IPS-15b (cell line): ENCODE measurements at regions not wholly inside any gene's neighbourhood (a gene's known extent, or its start where the extent isn't known, plus 50 kb on each side); places are given as distances from the start of the nearest gene placed in this dataset.

Source experiments
- H3K27me3 ChIP-seq: one replicate; pipeline ENCODE4 v1.6.1; 2013; ENCODE audit warnings: low read length; ENCODE audit not compliant: control insufficient read depth, insufficient read depth
- H3K36me3 ChIP-seq: one replicate; pipeline ENCODE4 v1.6.1; 2013; ENCODE audit warnings: low read length; ENCODE audit not compliant: control insufficient read depth, insufficient read depth
- H3K4me1 ChIP-seq: one replicate; pipeline ENCODE4 v1.6.1; 2013; ENCODE audit warnings: mild to moderate bottlenecking, low read length; ENCODE audit not compliant: control insufficient read depth, insufficient read depth
- H3K4me3 ChIP-seq: one replicate; pipeline ENCODE4 v1.5.1; 2013; ENCODE audit warnings: low read depth, low read length
- H3K9ac ChIP-seq: one replicate; pipeline ENCODE4 v1.6.1; 2013; ENCODE audit warnings: low read depth, mild to moderate bottlenecking, low read length
- H3K9me3 ChIP-seq: one replicate; pipeline ENCODE4 v1.6.1; 2013; ENCODE audit warnings: mild to moderate bottlenecking, low read length; ENCODE audit not compliant: control insufficient read depth, insufficient read depth

DNA sequence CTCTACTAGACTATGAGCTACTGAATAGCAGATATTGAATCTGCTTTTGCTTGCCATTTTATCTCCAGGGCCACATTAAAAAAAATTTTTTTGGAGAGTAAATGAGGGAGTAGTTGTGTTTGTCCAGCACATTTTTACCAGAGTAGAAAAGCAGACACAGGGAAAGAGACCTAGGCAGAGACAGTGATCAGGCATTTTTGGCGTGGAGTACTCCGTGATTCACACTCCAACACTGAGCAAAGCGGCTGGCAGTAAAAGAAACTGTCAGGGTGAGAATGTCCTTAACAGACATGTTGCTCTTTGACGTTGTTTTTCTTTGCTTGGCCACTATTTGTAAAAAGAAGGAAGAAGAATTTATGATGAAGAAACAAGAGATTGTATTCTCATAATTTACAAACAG is 304.0 kb downstream of the TDRD3 start:
- peaks cover 4% of the 10 kb centered on the region for H3K4me1 ChIP-seq
- H3K36me3 ChIP-seq, result no peaks in the 10 kb centered on the region
- H3K27me3 ChIP-seq, result no peaks in the 10 kb centered on the region
- no peaks in the 10 kb centered on the region for H3K9me3 ChIP-seq
- H3K4me3 ChIP-seq, result no peak overlapping the region
- H3K9ac ChIP-seq, result no peak overlapping the region

DNA sequence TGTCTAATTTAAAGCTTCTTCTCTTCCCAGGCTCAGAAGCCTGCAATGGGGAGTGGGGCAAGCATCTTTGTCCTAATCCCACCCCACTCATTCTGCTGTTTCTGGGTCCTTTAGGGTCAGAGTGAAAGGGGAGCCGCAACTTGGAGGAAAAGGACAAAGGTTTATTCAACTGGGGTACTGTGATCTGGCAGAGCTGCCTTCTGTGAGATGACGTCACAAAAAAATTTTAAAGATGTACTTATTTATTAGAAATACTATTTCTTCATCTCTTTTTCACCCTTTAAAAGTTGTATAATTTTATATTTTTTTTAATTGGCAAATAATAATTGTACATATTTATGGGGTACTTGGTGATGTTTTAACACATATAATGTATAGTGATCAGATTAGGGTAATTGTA is 302.6 kb downstream of the TDRD3 start:
- Histone ChIP-seq H3K4me3 (no peak overlapping the region), H3K27me3 (no peaks in the 10 kb centered on the region), H3K36me3 (no peaks in the 10 kb centered on the region), H3K4me1 (peaks cover 4% of the 10 kb centered on the region), H3K9ac (no peak overlapping the region), H3K9me3 (no peaks in the 10 kb centered on the region)

DNA sequence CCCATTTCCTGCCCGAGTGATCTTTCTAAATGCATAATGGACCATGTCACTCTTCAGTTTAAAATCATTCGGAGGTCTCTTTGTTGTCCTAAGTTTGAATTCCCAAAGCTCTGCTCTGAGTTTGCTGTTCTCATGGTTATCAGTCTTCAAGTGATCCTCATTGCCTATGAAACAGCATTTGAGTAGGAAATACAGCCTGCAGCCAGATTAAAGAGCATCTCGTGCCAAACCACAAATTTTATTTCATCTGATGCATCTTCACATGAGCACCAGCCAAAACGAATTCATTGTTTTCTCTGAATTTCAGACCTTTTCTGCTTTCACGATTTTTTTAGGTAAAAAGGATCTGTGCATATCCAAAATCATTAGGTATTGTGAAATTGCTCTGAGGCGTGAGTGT is 299.6 kb downstream of the TDRD3 start:
- Histone ChIP-seq H3K4me1 (peaks cover 4% of the 10 kb centered on the region), H3K36me3 (no peaks in the 10 kb centered on the region), H3K9me3 (no peaks in the 10 kb centered on the region), H3K9ac (no peak overlapping the region), H3K4me3 (no peak overlapping the region), H3K27me3 (no peaks in the 10 kb centered on the region)

DNA sequence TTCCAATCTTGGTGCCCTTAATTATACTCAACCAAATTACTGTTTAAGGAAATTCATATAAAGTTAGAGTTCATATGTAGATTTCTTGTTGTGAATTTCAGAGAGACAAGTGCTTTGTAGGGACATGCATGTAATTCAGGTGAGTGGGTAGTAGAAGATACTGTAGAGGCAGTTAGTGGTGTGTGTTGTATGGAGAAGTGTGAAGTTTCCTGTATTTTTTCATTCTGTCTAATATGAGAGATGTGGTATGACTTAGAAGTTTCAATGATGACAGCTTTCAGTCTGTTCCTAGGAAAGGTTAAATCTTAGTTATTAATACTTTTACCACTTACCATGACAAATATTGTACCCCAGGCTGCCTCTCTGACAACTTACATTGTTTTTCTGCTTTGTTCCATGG is 294.2 kb downstream of the TDRD3 start:
- Histone ChIP-seq H3K9ac (no peak overlapping the region), H3K36me3 (no peaks in the 10 kb centered on the region), H3K4me3 (no peak overlapping the region), H3K4me1 (no peaks in the 10 kb centered on the region), H3K9me3 (no peaks in the 10 kb centered on the region), H3K27me3 (no peaks in the 10 kb centered on the region)

DNA sequence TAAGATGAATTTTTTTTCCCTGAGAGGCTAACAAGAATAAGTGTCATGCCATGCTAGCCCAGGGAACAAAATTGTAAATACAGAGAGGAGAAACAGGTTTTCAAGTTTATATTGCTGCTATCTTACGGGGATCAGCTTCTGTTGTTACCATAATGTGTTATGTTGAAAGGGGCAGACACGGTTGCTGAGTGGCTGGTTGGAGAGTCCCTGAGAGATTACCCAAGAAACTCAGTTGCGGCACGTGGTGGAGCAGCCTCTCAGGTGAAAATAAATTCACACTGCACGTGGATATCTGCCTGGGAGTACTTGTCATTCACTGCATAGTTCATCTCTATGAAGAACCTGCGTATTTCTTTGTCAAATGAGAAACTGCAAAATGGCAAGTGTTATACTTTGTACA is 293.6 kb downstream of the TDRD3 start:
- Histone ChIP-seq H3K9ac (no peak overlapping the region), H3K4me1 (no peaks in the 10 kb centered on the region), H3K36me3 (no peaks in the 10 kb centered on the region), H3K4me3 (no peak overlapping the region), H3K9me3 (no peaks in the 10 kb centered on the region), H3K27me3 (no peaks in the 10 kb centered on the region)

DNA sequence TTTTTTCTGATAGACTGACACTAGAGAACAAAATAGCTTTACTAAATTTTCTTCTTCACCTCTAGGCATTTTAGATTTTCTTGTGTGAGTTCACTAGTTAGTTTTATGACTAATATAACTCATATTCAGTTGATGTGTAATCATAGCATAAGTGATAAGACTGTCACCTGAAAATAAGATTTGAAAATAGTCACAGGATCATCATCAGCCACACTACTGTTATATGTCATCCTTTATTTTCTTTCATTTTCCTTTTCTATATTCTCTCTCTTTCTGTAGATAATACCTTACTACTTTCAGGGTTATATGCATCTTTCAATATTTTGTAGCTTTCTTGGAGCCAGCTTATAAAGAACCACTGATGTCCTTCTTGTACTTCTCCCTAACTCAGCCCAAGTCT is 292.6 kb downstream of the TDRD3 start:
- H3K9me3 ChIP-seq, result no peaks in the 10 kb centered on the region
- H3K27me3 ChIP-seq, result no peaks in the 10 kb centered on the region
- no peak overlapping the region for H3K9ac ChIP-seq
- H3K36me3 ChIP-seq, result no peaks in the 10 kb centered on the region
- no peak overlapping the region for H3K4me3 ChIP-seq
- H3K4me1 ChIP-seq, result no peaks in the 10 kb centered on the region

DNA sequence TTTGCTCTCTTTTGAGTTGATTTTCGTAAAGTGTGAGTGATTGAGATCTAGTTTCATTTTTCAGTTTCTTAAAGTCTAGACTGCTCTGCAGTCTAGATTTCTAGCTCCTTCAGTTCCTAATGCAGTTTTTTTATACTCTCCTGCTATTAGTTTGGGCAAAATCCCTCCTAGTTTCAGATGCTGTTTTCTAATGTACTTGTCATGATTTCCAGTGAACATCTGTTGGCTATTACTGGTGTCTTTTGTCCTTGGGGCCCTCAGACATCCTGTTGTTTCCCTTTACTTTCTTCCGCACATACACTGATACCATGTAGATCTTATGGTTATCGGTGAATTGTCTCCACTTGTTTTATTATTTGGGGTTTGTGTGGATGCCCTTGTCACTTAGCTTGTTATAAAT is 292.1 kb downstream of the TDRD3 start:
- H3K9me3 ChIP-seq, result no peaks in the 10 kb centered on the region
- no peak overlapping the region for H3K4me3 ChIP-seq
- no peaks in the 10 kb centered on the region for H3K27me3 ChIP-seq
- H3K9ac ChIP-seq, result no peak overlapping the region
- no peaks in the 10 kb centered on the region for H3K36me3 ChIP-seq
- no peaks in the 10 kb centered on the region for H3K4me1 ChIP-seq

DNA sequence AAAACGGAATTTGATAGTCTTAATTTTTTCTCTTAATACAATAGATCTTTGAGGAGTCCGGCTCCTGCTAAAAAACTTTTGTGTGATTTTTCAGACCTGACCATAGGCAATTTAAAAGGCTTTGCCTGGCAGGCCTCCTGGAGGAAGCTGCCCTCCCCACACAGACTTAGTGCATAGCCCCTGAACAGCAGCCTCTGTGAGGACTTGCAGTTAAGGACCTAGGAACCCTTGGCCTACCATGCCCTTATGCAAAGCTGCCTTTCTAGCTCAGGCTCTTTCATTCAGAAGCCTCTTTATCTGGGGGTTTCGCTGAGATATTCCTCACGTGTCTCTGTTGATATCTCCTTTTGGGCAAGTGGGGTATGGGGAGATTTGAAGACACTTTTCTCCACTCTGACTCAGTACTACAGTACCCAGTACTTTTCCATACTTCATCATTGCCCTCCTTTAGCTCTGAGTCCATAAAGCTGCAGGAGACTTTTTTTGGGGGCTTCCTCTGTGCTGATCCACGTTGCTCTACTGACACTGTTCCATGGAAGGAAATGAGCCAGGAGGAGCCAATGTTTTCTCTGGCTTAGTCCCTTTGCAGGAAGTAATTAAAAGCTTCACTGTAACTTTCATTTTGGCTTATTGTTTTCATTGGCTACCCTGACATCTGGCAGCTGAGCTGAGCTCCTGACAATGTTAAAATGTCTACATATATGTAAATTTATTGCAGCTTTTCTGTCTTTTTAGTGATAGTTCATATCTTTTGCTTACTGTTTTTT is 283.1 kb downstream of the TDRD3 start:
- Histone ChIP-seq H3K27me3 (no peaks in the 10 kb centered on the region), H3K9me3 (no peaks in the 10 kb centered on the region), H3K4me1 (no peaks in the 10 kb centered on the region), H3K9ac (no peak overlapping the region), H3K36me3 (no peaks in the 10 kb centered on the region), H3K4me3 (no peak overlapping the region)

DNA sequence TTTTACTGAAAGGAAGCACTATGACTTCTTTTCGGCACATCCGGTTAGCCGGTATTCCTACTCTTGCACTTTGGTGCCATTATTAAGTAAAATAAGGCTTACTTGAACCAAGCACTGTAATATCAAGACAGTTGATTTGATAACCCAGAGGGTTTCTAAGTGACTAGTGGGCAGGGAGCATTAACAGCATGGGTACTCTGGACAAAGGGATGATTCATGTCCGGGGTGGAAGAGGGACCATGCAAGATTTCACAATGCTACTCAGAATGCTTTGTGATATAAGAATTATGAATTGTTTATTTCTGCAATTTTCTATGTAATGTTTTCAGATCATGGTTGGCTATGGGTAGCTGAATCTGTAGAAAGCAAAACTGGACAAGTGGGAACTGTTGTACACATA is 282.1 kb downstream of the TDRD3 start:
- no peaks in the 10 kb centered on the region for H3K27me3 ChIP-seq
- no peaks in the 10 kb centered on the region for H3K9me3 ChIP-seq
- no peak overlapping the region for H3K9ac ChIP-seq
- H3K36me3 ChIP-seq, result no peaks in the 10 kb centered on the region
- H3K4me1 ChIP-seq, result no peaks in the 10 kb centered on the region
- no peak overlapping the region for H3K4me3 ChIP-seq

DNA sequence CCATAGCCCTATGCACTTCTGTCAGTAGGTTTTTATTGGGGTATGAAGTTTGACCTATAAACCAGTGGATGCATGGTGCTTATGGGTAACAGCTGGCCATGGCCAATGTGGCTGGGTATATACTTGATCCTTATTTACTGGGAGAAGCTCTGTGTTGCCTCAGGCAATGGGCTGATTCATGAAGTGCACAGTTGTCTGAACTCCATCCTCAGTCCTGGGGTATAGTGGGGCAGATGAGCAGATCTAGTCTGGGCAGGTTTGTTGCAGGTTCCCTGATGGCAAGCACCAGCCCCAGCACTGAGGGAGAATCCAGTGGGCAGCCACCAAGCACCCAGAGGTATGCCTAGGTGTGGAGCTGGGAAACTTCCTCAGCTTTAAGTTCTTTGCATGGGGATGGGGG is 274.4 kb downstream of the TDRD3 start:
- no peak overlapping the region for H3K4me3 ChIP-seq
- no peaks in the 10 kb centered on the region for H3K36me3 ChIP-seq
- no peaks in the 10 kb centered on the region for H3K4me1 ChIP-seq
- no peaks in the 10 kb centered on the region for H3K27me3 ChIP-seq
- no peak overlapping the region for H3K9ac ChIP-seq
- H3K9me3 ChIP-seq, result no peaks in the 10 kb centered on the region

DNA sequence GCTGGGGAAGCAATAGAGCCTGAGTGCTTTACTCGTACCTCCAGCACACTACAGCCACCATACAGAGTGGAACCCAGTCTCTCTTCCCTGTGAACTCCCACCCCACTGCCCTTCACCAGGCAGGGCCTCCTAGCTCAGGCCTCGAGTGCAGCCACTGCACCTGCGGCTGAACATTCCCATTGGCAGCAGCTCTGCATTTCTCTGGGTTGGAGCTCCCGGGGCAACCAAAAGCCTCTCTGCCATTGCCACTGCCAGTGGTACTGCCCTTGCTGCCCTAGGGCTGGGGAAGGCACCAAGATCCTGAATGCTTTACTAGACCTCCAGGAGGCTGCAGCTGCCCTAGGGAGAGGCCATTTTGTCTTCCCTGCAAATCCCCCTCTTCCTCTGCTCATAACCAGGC is 266.8 kb downstream of the TDRD3 start:
- H3K9me3 ChIP-seq, result no peaks in the 10 kb centered on the region
- H3K4me3 ChIP-seq, result no peak overlapping the region
- no peaks in the 10 kb centered on the region for H3K4me1 ChIP-seq
- no peaks in the 10 kb centered on the region for H3K27me3 ChIP-seq
- no peaks in the 10 kb centered on the region for H3K36me3 ChIP-seq
- no peak overlapping the region for H3K9ac ChIP-seq

DNA sequence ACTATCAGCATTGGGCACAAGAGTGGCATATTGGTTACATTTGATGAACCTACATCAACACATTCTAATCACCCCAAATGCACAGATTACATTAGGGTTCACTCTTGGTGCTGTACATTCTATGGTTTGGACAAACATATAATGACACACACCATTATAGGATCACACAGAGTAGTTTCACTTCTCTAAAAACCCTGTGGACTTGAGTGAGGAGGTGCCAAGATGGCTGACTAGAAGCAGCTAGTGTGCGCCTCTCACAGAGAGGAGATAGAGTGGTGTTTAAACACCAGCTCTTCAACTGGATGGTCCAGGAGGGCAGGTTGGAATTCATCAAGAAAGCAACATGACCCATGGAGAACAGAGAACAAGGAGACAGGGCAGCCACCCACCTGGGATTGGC is 265.6 kb downstream of the TDRD3 start:
- H3K4me1 ChIP-seq, result no peaks in the 10 kb centered on the region
- H3K4me3 ChIP-seq, result no peak overlapping the region
- no peaks in the 10 kb centered on the region for H3K9me3 ChIP-seq
- no peaks in the 10 kb centered on the region for H3K36me3 ChIP-seq
- H3K9ac ChIP-seq, result no peak overlapping the region
- no peaks in the 10 kb centered on the region for H3K27me3 ChIP-seq
